Keratinocyte (primary cell): ENCODE measurements at regions not wholly inside any gene's neighbourhood (a gene's known extent, or its start where the extent isn't known, plus 50 kb on each side); places are given as distances from the start of the nearest gene placed in this dataset.

ENCODE experiments used
- DNase-seq: peaks from one replicate; pipeline ENCODE4 v3.0.0-alpha.2; 2011; ENCODE audit warnings: low read depth, missing footprints, low spot score
- FAIRE-seq: peaks from 2 replicates; lab custom pipeline; 2011; peaks lifted over from hg19 to GRCh38; lab: Jason Lieb, UNC
- H2AFZ ChIP-seq: 2 replicates; pipeline ENCODE4 v1.6.0; 2012; ENCODE audit warnings: low read length, control low read depth, inconsistent platforms; ENCODE audit not compliant: control insufficient read depth
- H3K27ac ChIP-seq: 2 replicates; pipeline ENCODE4 v1.5.1; 2011; ENCODE audit warnings: low read length; ENCODE audit not compliant: control insufficient read depth, insufficient read depth
- H3K27me3 ChIP-seq: 3 replicates; pipeline ENCODE4 v1.6.0; 2011; ENCODE audit warnings: low read length; ENCODE audit not compliant: control insufficient read depth, insufficient read depth; ENCODE audit errors: extremely low read depth
- H3K36me3 ChIP-seq, 2 experiments: 2 replicates in 1 of 2; 3 replicates in 1 of 2; pipeline ENCODE4 v1.5.1; 2011; ENCODE audit warnings: low read length in 2 of 2, mild to moderate bottlenecking in 1 of 2; ENCODE audit not compliant: control insufficient read depth in 2 of 2, insufficient read depth in 2 of 2; ENCODE audit errors: extremely low read depth in 1 of 2
- H3K4me1 ChIP-seq: 3 replicates; pipeline ENCODE4 v1.5.1; 2011; ENCODE audit warnings: low read length; ENCODE audit not compliant: control insufficient read depth, insufficient read depth; ENCODE audit errors: extremely low read depth
- H3K4me2 ChIP-seq: 3 replicates; pipeline ENCODE4 v1.6.0; 2011; ENCODE audit warnings: low read depth, low read length; ENCODE audit not compliant: control insufficient read depth, insufficient read depth; ENCODE audit errors: extremely low read depth
- H3K4me3 ChIP-seq, 3 experiments: fragments of 200-600 bp in 1 of 3; sonication (generic) in 1 of 3; 2 replicates in 2 of 3; 3 replicates in 1 of 3; pipeline ENCODE4 v1.5.1; 2011 to 2016; ENCODE audit warnings: low read length in 3 of 3, mild to moderate bottlenecking in 3 of 3, control low read depth in 2 of 3, inconsistent platforms in 1 of 3, low read depth in 1 of 3, mixed read lengths in 1 of 3, mixed run types in 1 of 3, moderate library complexity in 1 of 3; ENCODE audit not compliant: control insufficient read depth in 2 of 3, insufficient read depth in 2 of 3; ENCODE audit errors: extremely low read depth in 1 of 3
- H3K79me2 ChIP-seq: 2 replicates; pipeline ENCODE4 v1.6.0; 2012; ENCODE audit warnings: low read length; ENCODE audit not compliant: control insufficient read depth, insufficient read depth
- H3K9ac ChIP-seq: 3 replicates; pipeline ENCODE4 v1.6.0; 2011; ENCODE audit warnings: low read length; ENCODE audit not compliant: control insufficient read depth, insufficient read depth; ENCODE audit errors: extremely low read depth
- H3K9me1 ChIP-seq: 3 replicates; pipeline ENCODE4 v1.6.0; 2011; ENCODE audit warnings: low read length; ENCODE audit not compliant: control insufficient read depth, insufficient read depth; ENCODE audit errors: extremely low read depth
- H3K9me3 ChIP-seq: 2 replicates; pipeline ENCODE4 v1.5.1; 2012; ENCODE audit warnings: low read depth, low read length; ENCODE audit not compliant: control insufficient read depth
- H4K20me1 ChIP-seq: 3 replicates; pipeline ENCODE4 v1.6.0; 2011; ENCODE audit warnings: low read length; ENCODE audit not compliant: control insufficient read depth, insufficient read depth; ENCODE audit errors: extremely low read depth
- EZH2 ChIP-seq: IDR thresholded peaks from one replicate; pipeline ENCODE4 v1.6.1; 2012; ENCODE audit warnings: inconsistent platforms, mild to moderate bottlenecking, low read length, moderate library complexity
- dilution Hi-C: fragments of 300-500 bp; cut with MboI; formaldehyde crosslinking; loops from one replicate; pipeline ENCODE4 v1.7.0; 2020; ENCODE audit warnings: low sequenced_read_pairs; ENCODE audit not compliant: extremely low pct_ligation_motif_present
- TF ChIP-seq, protein P1 (sequence below), 3 experiments: IDR thresholded peaks in 1 of 3; conservative IDR thresholded peaks in 1 of 3; optimal IDR thresholded peaks in 1 of 3; 2 replicates in 2 of 3; 3 replicates in 1 of 3; pipeline versions ENCODE3 to v1.5.1; 2011; ENCODE audit warnings: low read length in 3 of 3, mild to moderate bottlenecking in 3 of 3, moderate library complexity in 2 of 3, control low read depth in 1 of 3, inconsistent platforms in 1 of 3; ENCODE audit not compliant: insufficient read depth in 2 of 3; ENCODE audit errors: extremely low read depth in 1 of 3

- Histone ChIP-seq H3K9me3 (peaks cover 3% of the 10 kb centered on the region), H3K4me1 (no peaks in the 10 kb centered on the region), H3K4me2 (no peak overlapping the region), H3K9me1 (no peaks in the 10 kb centered on the region), H3K27me3 (no peaks in the 10 kb centered on the region), H2AFZ (no peak overlapping the region), H3K4me3 (no peak overlapping the region), H3K79me2 (no peaks in the 10 kb centered on the region), H3K36me3 (no peaks in the 10 kb centered on the region), H4K20me1 (no peaks in the 10 kb centered on the region), H3K27ac (no peak overlapping the region), H3K9ac (no peak overlapping the region)
- DNase-seq: no peak
- no peak for FAIRE-seq
- no peak for TF ChIP-seq EZH2
- TF ChIP-seq, protein P1, sequence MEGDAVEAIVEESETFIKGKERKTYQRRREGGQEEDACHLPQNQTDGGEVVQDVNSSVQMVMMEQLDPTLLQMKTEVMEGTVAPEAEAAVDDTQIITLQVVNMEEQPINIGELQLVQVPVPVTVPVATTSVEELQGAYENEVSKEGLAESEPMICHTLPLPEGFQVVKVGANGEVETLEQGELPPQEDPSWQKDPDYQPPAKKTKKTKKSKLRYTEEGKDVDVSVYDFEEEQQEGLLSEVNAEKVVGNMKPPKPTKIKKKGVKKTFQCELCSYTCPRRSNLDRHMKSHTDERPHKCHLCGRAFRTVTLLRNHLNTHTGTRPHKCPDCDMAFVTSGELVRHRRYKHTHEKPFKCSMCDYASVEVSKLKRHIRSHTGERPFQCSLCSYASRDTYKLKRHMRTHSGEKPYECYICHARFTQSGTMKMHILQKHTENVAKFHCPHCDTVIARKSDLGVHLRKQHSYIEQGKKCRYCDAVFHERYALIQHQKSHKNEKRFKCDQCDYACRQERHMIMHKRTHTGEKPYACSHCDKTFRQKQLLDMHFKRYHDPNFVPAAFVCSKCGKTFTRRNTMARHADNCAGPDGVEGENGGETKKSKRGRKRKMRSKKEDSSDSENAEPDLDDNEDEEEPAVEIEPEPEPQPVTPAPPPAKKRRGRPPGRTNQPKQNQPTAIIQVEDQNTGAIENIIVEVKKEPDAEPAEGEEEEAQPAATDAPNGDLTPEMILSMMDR (optimal IDR thresholded peaks at IDR 0.05 in 1 of 3, IDR thresholded peaks at IDR 0.05 in 1 of 3, conservative IDR thresholded peaks at IDR 0.05 in 1 of 3; ENCODE audit: extremely low read depth in 1 of 3, insufficient read depth in 2 of 3, low read length in 3 of 3): no peak
- dilution Hi-C loops: no loop called here
Observed at GRCh38 chrX:147679356-147680005, 232.2 kb upstream of the FMR1 start.

GRCh38 chrX:147680251-147680650 is 231.5 kb upstream of the FMR1 start:
- Histone ChIP-seq H3K27me3 (no peaks in the 10 kb centered on the region), H3K27ac (no peak overlapping the region), H3K4me2 (no peak overlapping the region), H3K9ac (no peak overlapping the region), H3K36me3 (no peaks in the 10 kb centered on the region), H2AFZ (no peak overlapping the region), H3K9me3 (peaks cover 3% of the 10 kb centered on the region), H3K4me1 (no peaks in the 10 kb centered on the region), H3K4me3 (no peak overlapping the region), H4K20me1 (no peaks in the 10 kb centered on the region), H3K79me2 (no peaks in the 10 kb centered on the region), H3K9me1 (no peaks in the 10 kb centered on the region)
- dilution Hi-C loops: no loop called here
- TF ChIP-seq, protein P1 (optimal IDR thresholded peaks at IDR 0.05 in 1 of 3, IDR thresholded peaks at IDR 0.05 in 1 of 3, conservative IDR thresholded peaks at IDR 0.05 in 1 of 3; ENCODE audit: extremely low read depth in 1 of 3, insufficient read depth in 2 of 3, low read length in 3 of 3): no peak
- TF ChIP-seq EZH2: no peak
- no peak for DNase-seq
- no peak for FAIRE-seq
